ENCODE measurements at regions not wholly inside any gene's neighbourhood (a gene's known extent, or its start where the extent isn't known, plus 50 kb on each side); places are given as distances from the start of the nearest gene placed in this dataset.
"Not testable (repeated sequence)": the region's sequence is repeated elsewhere in the genome, so short reads cannot be mapped to it uniquely, and the experiment has no call there.

GRCh38 chr5:106637275-106637674 lies 1033.5 kb downstream of the EFNA5 start:
- DNase-seq (ENCODE audit: low read depth in 2 of 2, low spot score in 1 of 2), result no peak

- no peak for DNase-seq (ENCODE audit: low read depth in 2 of 2, low spot score in 1 of 2)
These were observed 1036.4 kb downstream of the EFNA5 start for GRCh38 chr5:106634375-106634774.

- DNase-seq (ENCODE audit: low read depth in 2 of 2, low spot score in 1 of 2), result no peak
These were observed 1036.9 kb downstream of the EFNA5 start for GRCh38 chr5:106633825-106634224.

- not testable (repeated sequence) for DNase-seq (ENCODE audit: low read depth in 2 of 2, low spot score in 1 of 2)
These were observed 1042.3 kb downstream of the EFNA5 start for GRCh38 chr5:106628456-106628855.

- no peak for DNase-seq (ENCODE audit: low read depth in 2 of 2, low spot score in 1 of 2)
These were observed 1060.7 kb downstream of the EFNA5 start for GRCh38 chr5:106610041-106610440.

DNA sequence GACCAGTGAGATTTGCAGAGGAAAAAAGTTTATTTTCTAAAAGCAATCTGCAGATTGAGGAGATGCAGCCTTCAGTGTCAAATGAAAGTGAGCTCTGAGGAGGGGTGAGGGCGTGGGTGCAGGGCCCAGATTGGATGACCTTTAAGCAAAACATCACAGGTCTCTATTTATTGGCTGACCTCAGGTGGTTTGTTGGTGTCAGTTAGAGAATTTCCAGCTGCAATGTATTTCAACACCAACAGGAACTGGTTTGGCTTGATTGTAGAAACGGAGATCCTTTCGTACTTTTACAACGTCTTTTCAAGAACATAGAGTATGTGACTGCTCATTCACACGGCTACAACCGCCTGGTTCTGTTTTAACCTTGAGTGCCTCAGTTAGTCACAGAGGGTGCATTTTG lies 1069.1 kb downstream of the EFNA5 start:
- no peak for DNase-seq (ENCODE audit: low read depth in 2 of 2, low spot score in 1 of 2)

DNA sequence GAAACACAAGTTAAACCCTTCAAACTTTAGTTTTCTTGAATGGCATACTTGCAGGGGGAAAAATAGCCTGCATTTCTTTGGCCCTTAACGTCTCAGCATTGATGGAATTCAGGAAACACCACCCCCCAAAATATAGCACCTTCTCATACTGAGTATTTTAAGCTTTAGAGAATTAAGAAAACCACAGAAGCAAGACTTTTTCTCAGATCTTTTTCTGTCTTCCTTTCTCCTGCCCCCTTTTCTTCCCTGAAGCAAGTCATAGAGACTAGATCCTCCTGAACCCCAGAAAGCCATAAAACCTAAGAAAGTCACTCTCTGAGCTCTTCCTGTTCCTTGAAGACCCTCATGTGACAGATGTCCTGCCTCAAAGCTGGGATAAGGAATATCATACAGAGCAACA lies 1069.9 kb downstream of the EFNA5 start:
- no peak for DNase-seq (ENCODE audit: low read depth in 2 of 2, low spot score in 1 of 2)

- DNase-seq (ENCODE audit: low read depth in 2 of 2, low spot score in 1 of 2), result no peak
These were observed 1074.9 kb downstream of the EFNA5 start for GRCh38 chr5:106595864-106596263.

GRCh38 chr5:106584268-106584667 lies 1086.5 kb downstream of the EFNA5 start:
- no peak for DNase-seq (ENCODE audit: low read depth in 2 of 2, low spot score in 1 of 2)

- DNase-seq (ENCODE audit: low read depth in 2 of 2, low spot score in 1 of 2), result no peak
These were observed 1092.0 kb downstream of the EFNA5 start for GRCh38 chr5:106578736-106579135.

DNA sequence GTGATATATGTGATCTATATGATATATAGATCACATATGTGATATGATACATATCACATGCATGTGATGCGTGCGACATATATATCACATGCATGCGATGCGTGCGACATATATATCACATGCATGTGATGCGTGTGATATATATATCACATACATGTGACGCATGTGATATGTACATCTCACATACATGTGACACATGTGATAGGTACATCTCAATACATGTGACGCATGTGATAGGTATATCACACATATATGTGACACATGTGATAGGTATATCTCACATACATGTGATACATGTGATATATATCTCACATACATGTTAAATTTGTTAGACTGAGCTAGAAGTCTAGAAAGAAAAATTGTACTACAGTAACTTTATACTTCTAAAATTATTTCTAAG lies 1095.9 kb downstream of the EFNA5 start:
- DNase-seq (ENCODE audit: low read depth in 2 of 2, low spot score in 1 of 2), result no peak

DNA sequence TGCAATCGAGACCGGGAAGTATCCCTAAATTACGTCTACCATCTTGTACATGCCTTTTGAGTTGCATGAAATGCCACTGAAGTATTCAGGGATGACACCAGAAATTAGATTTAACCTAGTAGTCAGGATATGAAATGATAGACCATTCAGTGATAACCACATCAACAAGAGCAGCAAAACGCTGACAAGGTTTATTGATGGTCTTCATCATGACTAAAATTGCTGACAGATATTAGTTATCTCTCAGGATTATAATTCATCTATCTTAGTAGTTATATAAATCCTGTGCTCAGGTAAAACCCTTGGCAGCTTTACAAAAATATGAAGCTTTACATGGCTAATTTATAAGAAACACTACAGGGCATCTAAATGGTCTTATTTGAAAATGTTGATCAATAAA lies 1104.7 kb downstream of the EFNA5 start:
- DNase-seq (ENCODE audit: low read depth in 2 of 2, low spot score in 1 of 2), result no peak

DNA sequence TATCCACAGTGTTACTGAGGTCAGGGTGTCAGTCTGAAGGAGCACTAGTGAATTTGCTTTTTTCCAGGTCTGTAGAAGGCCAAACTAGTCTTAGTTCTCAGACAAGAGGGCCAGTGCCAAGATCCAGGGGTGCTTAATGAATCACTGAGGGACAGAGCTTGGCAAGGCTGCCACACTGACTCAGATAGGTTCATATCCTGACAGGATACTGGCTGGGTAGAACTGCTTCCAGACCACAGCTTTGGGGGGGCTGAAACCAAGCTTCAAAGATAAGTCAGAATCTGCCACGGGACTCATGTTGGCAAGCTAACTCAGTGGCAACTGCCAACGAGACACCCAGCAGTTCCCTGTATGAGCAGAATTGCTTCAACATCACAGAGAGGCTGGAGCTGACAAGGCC lies 1125.4 kb downstream of the EFNA5 start:
- no peak for DNase-seq (ENCODE audit: low read depth in 2 of 2, low spot score in 1 of 2)

DNA sequence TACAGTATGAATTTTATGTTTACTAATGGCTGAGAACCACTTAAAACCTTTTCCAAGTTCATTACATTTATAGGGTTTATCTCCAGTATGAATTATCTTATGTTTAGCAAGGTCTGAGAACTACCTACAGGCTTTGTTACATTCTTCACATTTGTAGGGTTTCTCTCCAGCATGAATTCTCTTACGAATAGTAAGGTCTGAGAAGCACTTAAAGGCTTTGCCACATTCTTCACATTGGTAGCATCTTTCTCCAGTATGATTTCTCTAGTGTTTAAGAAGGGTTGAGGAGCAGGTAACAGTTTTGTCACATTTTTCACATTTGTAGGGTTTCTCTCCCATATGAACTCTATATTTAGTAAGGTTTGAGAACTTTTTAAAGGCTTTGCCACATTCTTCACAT lies 1127.4 kb downstream of the EFNA5 start:
- DNase-seq (ENCODE audit: low read depth in 2 of 2, low spot score in 1 of 2), result no peak

DNA sequence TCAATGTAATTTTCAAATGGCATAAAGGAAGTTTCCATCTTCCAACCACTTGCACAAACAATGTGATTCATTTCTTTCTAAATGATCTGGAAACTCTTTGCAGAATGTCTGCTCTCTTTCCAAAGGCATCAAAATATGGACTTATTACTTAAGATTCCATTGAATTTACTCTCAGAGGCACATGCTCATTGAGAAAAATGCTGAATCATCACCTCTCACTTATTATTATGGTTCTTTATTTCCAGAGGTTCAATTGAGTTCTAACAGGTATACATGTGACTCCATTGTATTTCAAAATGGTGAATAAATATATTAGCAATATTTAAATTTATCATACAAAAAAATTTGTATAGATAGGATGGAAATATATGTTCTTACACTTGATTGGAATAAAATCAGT lies 1140.6 kb downstream of the EFNA5 start:
- DNase-seq (ENCODE audit: low read depth in 2 of 2, low spot score in 1 of 2), result no peak

DNA sequence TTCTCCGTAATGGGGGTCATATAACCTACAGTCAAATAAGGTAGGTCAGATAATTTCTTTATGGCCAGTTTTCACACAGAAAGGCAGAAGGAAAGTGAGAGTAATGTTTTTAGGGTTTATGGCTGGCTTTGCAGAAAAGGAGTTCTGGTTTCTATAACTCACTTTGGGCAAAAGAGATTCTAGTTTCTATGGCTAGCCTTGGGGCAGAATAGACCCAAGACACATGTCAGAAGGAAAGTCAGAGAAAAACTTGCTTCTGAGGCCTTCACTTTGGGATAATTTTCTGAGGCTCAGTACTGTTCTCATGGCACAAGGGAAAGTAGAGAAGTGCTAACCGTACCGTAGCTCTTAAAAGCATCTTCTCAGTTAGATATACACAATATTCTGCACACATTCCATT lies 1145.3 kb downstream of the EFNA5 start:
- no peak for DNase-seq (ENCODE audit: low read depth in 2 of 2, low spot score in 1 of 2)

- no peak for DNase-seq (ENCODE audit: low read depth in 2 of 2, low spot score in 1 of 2)
These were observed 1146.9 kb downstream of the EFNA5 start for GRCh38 chr5:106523852-106524251.

DNA sequence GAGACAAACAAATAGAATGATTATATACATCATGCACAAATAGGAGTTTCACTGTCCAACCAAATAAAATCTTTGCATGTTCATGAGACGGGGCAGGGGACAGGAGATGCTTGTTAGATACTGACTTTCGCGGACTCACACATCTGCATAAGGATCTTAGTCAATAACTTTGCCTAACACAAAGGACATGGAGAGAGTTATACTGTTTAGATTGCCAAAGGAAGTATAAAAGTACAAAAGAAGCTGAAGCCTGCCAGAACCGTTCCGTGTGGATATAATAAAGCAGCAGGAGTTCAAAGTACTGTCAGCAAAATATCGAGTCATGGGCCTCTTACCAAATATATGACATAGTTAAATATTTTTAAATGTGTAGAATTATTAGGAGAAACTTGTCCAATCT lies 1148.4 kb downstream of the EFNA5 start:
- no peak for DNase-seq (ENCODE audit: low read depth in 2 of 2, low spot score in 1 of 2)

DNA sequence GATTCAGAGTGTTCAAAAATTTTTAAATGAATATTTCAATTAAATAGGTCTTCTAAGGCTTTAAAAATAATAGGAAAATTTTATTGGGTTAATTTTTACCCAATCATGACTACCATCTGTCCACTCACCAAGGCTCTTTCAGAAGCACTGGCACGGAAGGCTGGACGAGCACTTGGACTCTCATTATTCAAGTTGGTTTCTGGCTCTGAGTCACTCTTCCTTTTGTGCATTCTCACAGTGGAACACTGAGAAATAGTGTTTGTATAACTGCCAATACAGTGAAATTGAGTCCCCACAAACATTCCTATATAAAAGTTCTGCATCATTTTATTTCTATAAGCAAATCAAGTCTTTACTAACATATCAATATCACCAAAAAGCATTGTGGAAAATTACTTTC lies 1149.0 kb downstream of the EFNA5 start:
- DNase-seq (ENCODE audit: low read depth in 2 of 2, low spot score in 1 of 2), result no peak

DNA sequence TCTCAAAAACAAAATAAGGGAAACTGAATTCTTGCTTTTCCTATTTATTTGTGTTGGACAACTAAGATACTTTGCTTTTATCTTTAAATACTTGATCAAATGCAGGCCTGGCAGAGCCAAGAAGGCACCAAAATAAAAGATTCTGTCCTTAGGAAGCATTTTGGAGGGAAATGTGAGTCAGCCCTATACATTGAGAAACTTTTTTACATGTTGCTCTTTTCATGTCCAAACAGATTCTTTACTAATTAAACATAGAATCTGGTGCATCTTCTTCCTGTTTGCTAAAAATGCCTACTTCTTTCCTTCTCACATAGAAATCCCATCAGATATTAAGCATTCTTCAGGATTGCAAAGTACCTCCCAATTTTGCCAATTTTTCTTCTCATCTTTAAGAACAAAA lies 1160.4 kb downstream of the EFNA5 start:
- DNase-seq (ENCODE audit: low read depth in 2 of 2, low spot score in 1 of 2), result no peak

- DNase-seq (ENCODE audit: low read depth in 2 of 2, low spot score in 1 of 2), result no peak
These were observed 1161.8 kb downstream of the EFNA5 start for GRCh38 chr5:106508894-106509293.

DNA sequence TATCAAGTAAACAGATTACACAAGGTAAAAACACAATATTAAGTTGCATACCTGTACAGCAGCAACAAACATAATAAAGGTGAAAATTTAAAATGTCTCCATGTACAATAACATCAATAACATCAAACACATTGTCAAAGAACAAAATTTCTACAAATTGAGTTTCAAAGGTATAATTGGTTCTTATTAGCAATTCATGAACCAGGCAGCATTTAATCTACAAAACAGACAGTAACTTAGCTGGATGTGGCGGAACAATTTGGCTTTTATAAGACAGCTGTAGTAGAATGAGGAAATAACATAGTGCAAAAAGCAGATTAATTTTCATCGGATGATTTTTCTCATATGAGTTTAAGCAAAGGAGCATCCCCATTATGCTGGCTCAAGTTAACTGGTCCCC lies 1176.8 kb downstream of the EFNA5 start:
- no peak for DNase-seq (ENCODE audit: low read depth in 2 of 2, low spot score in 1 of 2)

DNA sequence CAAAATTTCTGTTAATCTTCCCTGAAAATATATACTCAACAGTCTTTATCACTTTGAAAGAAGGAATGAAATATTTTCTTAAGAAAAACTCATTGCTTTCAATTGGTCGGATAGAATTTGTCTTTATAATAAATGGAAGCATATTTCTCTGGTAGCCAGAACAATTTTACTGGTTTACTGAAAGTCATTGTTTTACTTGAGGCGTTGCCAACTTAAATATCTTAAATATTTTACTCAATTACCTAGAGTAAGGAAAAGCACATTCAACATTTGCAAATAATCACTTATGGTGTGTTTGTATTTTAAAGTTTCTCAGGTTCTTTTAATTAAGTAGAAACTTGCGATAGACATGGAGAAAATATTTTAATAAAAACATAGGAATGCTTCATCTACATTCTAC lies 1181.7 kb downstream of the EFNA5 start:
- DNase-seq (ENCODE audit: low read depth in 2 of 2, low spot score in 1 of 2), result no peak

GRCh38 chr5:106488407-106488806 lies 1182.3 kb downstream of the EFNA5 start:
- no peak for DNase-seq (ENCODE audit: low read depth in 2 of 2, low spot score in 1 of 2)

Measured in stimulated activated CD8-positive, alpha-beta memory T cell treated with anti-CD3 and anti-CD28 coated beads, Interleukin-4, amount 100 ng/mL, for 4 hours (primary cell).